ENCODE measurements at regions not wholly inside any gene's neighbourhood (a gene's known extent, or its start where the extent isn't known, plus 50 kb on each side); places are given as distances from the start of the nearest gene placed in this dataset.

DNA sequence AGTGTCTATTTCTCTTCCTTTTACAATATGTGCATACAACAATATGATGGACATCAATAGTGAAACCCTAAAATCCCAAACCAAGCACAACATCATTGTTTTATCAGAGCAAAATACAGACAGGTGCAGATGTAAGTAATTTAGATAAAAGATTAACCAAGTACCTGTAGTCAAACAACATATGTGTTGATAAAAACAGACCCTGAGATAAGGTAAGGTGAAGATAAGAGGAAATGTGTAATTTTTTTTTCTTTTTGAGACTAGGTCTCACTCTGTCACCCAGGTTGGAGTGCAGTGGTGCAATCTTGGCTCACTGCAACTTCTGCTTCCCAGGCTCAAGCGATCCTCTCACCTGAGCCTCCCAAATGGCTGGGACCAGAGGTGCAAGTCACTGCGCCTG, 589.8 kb downstream of the PLCL1 start:
- TF ChIP-seq EZH2phosphoT487 (IDR thresholded peaks at IDR 0.05; ENCODE audit: insufficient read depth, low read depth) = no peak
- TF ChIP-seq EZH2 (IDR thresholded peaks at IDR 0.05; ENCODE audit: insufficient read depth, poor library complexity, severe bottlenecking) = no peak

GRCh38 chr2:198390670-198391069, 586.3 kb downstream of the PLCL1 start:
- Histone ChIP-seq H3K4me2 (ENCODE audit: unreplicated experiment) (no peak overlapping the region), H3K9ac (no peak overlapping the region), H4K20me1 (ENCODE audit: insufficient read depth) (no peaks in the 10 kb centered on the region), H3K9me2 (ENCODE audit: insufficient read depth) (no peaks in the 10 kb centered on the region), H2AFZ (no peak overlapping the region), H3K79me2 (ENCODE audit: insufficient read depth) (no peaks in the 10 kb centered on the region), H3K4me3 (no peak overlapping the region), H3K4me1 (ENCODE audit: insufficient read depth) (no peaks in the 10 kb centered on the region), H3F3A (ENCODE audit: insufficient read depth) (no peaks in the 10 kb centered on the region), H3K27ac (no peak overlapping the region), H3K9me3 (ENCODE audit: low read depth) (no peaks in the 10 kb centered on the region), H3K27me3 (replicated peaks; ENCODE audit: insufficient read depth) (no peaks in the 10 kb centered on the region), H3K36me3 (ENCODE audit: low read depth) (no peaks in the 10 kb centered on the region)
- TF ChIP-seq EZH2 (IDR thresholded peaks at IDR 0.05; ENCODE audit: insufficient read depth, poor library complexity, severe bottlenecking) = no peak
- no peak for TF ChIP-seq EZH2phosphoT487 (IDR thresholded peaks at IDR 0.05; ENCODE audit: insufficient read depth, low read depth)
- in situ Hi-C loops (cut with MboI) = no loop called here
- DNase-seq = no peak
- WGBS, 2 experiments (ENCODE audit: low coverage in 1 of 2, low lambda C conversion rate in 2 of 2, missing lambda C conversion rate in 2 of 2) = 48 to 51% methylated on average over 3 of the region's 3 CpGs

More for the DNA sequence above, 589.8 kb downstream of the PLCL1 start:
- no peak for DNase-seq
- no peaks in the 10 kb centered on the region for H3K36me3 ChIP-seq (ENCODE audit: low read depth)
- no peaks in the 10 kb centered on the region for H3K9me3 ChIP-seq (ENCODE audit: low read depth)
- H2AFZ ChIP-seq = no peak overlapping the region
- no peak overlapping the region for H3K9ac ChIP-seq
- no peaks in the 10 kb centered on the region for H3F3A ChIP-seq (ENCODE audit: insufficient read depth)
- H3K4me2 ChIP-seq (ENCODE audit: unreplicated experiment) = no peak overlapping the region
- H3K27me3 ChIP-seq (replicated peaks; ENCODE audit: insufficient read depth) = no peaks in the 10 kb centered on the region
- no peaks in the 10 kb centered on the region for H3K9me2 ChIP-seq (ENCODE audit: insufficient read depth)
- in situ Hi-C loops (cut with MboI) = no loop called here
- 58 to 66% methylated on average over 2 of the region's 2 CpGs for WGBS, 2 experiments (ENCODE audit: low coverage in 1 of 2, low lambda C conversion rate in 2 of 2, missing lambda C conversion rate in 2 of 2)
- no peaks in the 10 kb centered on the region for H4K20me1 ChIP-seq (ENCODE audit: insufficient read depth)
- H3K79me2 ChIP-seq (ENCODE audit: insufficient read depth) = no peaks in the 10 kb centered on the region
- H3K4me3 ChIP-seq = no peak overlapping the region
- no peak overlapping the region for H3K27ac ChIP-seq
- no peaks in the 10 kb centered on the region for H3K4me1 ChIP-seq (ENCODE audit: insufficient read depth)

- no peak overlapping the region for H3K27ac ChIP-seq
- no peaks in the 10 kb centered on the region for H3K9me3 ChIP-seq (ENCODE audit: low read depth)
- H3K36me3 ChIP-seq (ENCODE audit: low read depth) = no peaks in the 10 kb centered on the region
- 0 to 2% methylated on average over 1 of the region's 1 CpG for WGBS, 2 experiments (ENCODE audit: low coverage in 1 of 2, low lambda C conversion rate in 2 of 2, missing lambda C conversion rate in 2 of 2)
- TF ChIP-seq EZH2 (IDR thresholded peaks at IDR 0.05; ENCODE audit: insufficient read depth, poor library complexity, severe bottlenecking) = no peak
- no peak for TF ChIP-seq EZH2phosphoT487 (IDR thresholded peaks at IDR 0.05; ENCODE audit: insufficient read depth, low read depth)
- H3F3A ChIP-seq (ENCODE audit: insufficient read depth) = no peaks in the 10 kb centered on the region
- H4K20me1 ChIP-seq (ENCODE audit: insufficient read depth) = no peaks in the 10 kb centered on the region
- H3K4me2 ChIP-seq (ENCODE audit: unreplicated experiment) = no peak overlapping the region
- no peaks in the 10 kb centered on the region for H3K4me1 ChIP-seq (ENCODE audit: insufficient read depth)
- in situ Hi-C loops (cut with MboI) = no loop called here
- H3K27me3 ChIP-seq (replicated peaks; ENCODE audit: insufficient read depth) = no peaks in the 10 kb centered on the region
- DNase-seq = no peak
- H3K79me2 ChIP-seq (ENCODE audit: insufficient read depth) = no peaks in the 10 kb centered on the region
- H3K4me3 ChIP-seq = no peak overlapping the region
- no peaks in the 10 kb centered on the region for H3K9me2 ChIP-seq (ENCODE audit: insufficient read depth)
- H3K9ac ChIP-seq = no peak overlapping the region
- H2AFZ ChIP-seq = no peak overlapping the region
These were observed 583.3 kb downstream of the PLCL1 start for GRCh38 chr2:198387677-198388076.

- Histone ChIP-seq H3K4me3 (no peak overlapping the region), H3K9me2 (ENCODE audit: insufficient read depth) (no peaks in the 10 kb centered on the region), H4K20me1 (ENCODE audit: insufficient read depth) (no peaks in the 10 kb centered on the region), H3K36me3 (ENCODE audit: low read depth) (no peaks in the 10 kb centered on the region), H3K9me3 (ENCODE audit: low read depth) (no peaks in the 10 kb centered on the region), H3F3A (ENCODE audit: insufficient read depth) (no peaks in the 10 kb centered on the region), H3K27ac (no peak overlapping the region), H3K27me3 (replicated peaks; ENCODE audit: insufficient read depth) (no peaks in the 10 kb centered on the region), H3K9ac (no peak overlapping the region), H3K79me2 (ENCODE audit: insufficient read depth) (no peaks in the 10 kb centered on the region), H2AFZ (no peak overlapping the region), H3K4me2 (ENCODE audit: unreplicated experiment) (no peak overlapping the region), H3K4me1 (ENCODE audit: insufficient read depth) (no peaks in the 10 kb centered on the region)
- in situ Hi-C loops (cut with MboI) = no loop called here
- 94 to 96% methylated on average over 1 of the region's 1 CpG for WGBS, 2 experiments (ENCODE audit: low coverage in 1 of 2, low lambda C conversion rate in 2 of 2, missing lambda C conversion rate in 2 of 2)
- TF ChIP-seq EZH2phosphoT487 (IDR thresholded peaks at IDR 0.05; ENCODE audit: insufficient read depth, low read depth) = no peak
- TF ChIP-seq EZH2 (IDR thresholded peaks at IDR 0.05; ENCODE audit: insufficient read depth, poor library complexity, severe bottlenecking) = no peak
- peak; percentile 11 for DNase-seq
These were observed 581.5 kb downstream of the PLCL1 start for GRCh38 chr2:198385856-198386255.

DNA sequence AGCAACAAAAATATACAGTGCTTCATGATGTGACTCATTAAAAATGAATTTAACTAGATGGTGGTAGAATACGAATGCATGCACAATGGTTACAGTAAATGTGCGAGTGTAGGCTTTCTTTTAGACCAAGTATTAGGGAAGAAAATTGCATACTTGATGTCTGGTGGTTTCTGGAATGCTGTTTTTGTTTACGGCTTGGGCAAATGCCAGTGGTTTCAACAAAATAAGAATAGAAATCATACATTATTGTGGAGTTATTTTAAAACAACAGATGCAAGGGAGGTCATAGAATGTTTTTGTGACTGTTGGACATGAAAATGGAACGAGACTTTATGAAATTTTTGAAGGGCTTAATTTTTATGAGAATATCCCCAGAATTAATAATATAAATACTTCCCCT, 580.9 kb downstream of the PLCL1 start:
- no peak overlapping the region for H3K27ac ChIP-seq
- 31 to 32% methylated on average over 4 of the region's 4 CpGs for WGBS, 2 experiments (ENCODE audit: low coverage in 1 of 2, low lambda C conversion rate in 2 of 2, missing lambda C conversion rate in 2 of 2)

More for the DNA sequence above, 580.9 kb downstream of the PLCL1 start:
- no peak for DNase-seq
- Histone ChIP-seq H3K4me3 (no peak overlapping the region), H3K9ac (no peak overlapping the region), H3K27me3 (replicated peaks; ENCODE audit: insufficient read depth) (no peaks in the 10 kb centered on the region), H2AFZ (no peak overlapping the region), H3K36me3 (ENCODE audit: low read depth) (no peaks in the 10 kb centered on the region), H3K79me2 (ENCODE audit: insufficient read depth) (no peaks in the 10 kb centered on the region), H3K4me1 (ENCODE audit: insufficient read depth) (no peaks in the 10 kb centered on the region), H4K20me1 (ENCODE audit: insufficient read depth) (no peaks in the 10 kb centered on the region), H3K9me3 (ENCODE audit: low read depth) (no peaks in the 10 kb centered on the region), H3K9me2 (ENCODE audit: insufficient read depth) (no peaks in the 10 kb centered on the region), H3F3A (ENCODE audit: insufficient read depth) (no peaks in the 10 kb centered on the region), H3K4me2 (ENCODE audit: unreplicated experiment) (no peak overlapping the region)
- in situ Hi-C loops (cut with MboI) = no loop called here
- no peak for TF ChIP-seq EZH2 (IDR thresholded peaks at IDR 0.05; ENCODE audit: insufficient read depth, poor library complexity, severe bottlenecking)
- no peak for TF ChIP-seq EZH2phosphoT487 (IDR thresholded peaks at IDR 0.05; ENCODE audit: insufficient read depth, low read depth)
